DOHH2 (cell line): ENCODE measurements at regions not wholly inside any gene's neighbourhood (a gene's known extent, or its start where the extent isn't known, plus 50 kb on each side); places are given as distances from the start of the nearest gene placed in this dataset.

Source experiments
- H3F3A ChIP-seq: fragments of 200-600 bp; sonication (generic), shearing (Covaris generic); 2 replicates; pipeline ENCODE4 v1.6.0; 2016; ENCODE audit warnings: antibody characterized with exemption, mild to moderate bottlenecking; ENCODE audit not compliant: control insufficient read depth, insufficient read depth
- H3K27ac ChIP-seq: fragments of 200-600 bp; sonication (generic); 2 replicates; pipeline ENCODE4 v1.5.1; 2014; ENCODE audit warnings: low read depth, mild to moderate bottlenecking, low read length, moderate library complexity
- H3K27me3 ChIP-seq: fragments of 200-600 bp; sonication (generic); 2 replicates; pipeline ENCODE4 v1.6.1; 2014; ENCODE audit warnings: mild to moderate bottlenecking, low read length, mixed read lengths; ENCODE audit not compliant: control insufficient read depth
- H3K36me3 ChIP-seq: fragments of 200-600 bp; sonication (generic); 2 replicates; pipeline ENCODE4 v1.6.1; 2014; ENCODE audit warnings: mild to moderate bottlenecking, low read length, moderate library complexity, mixed read lengths; ENCODE audit not compliant: control insufficient read depth
- H3K4me1 ChIP-seq: fragments of 200-600 bp; sonication (generic); 2 replicates; pipeline ENCODE4 v1.6.1; 2014; ENCODE audit warnings: mild to moderate bottlenecking, low read length, mixed read lengths; ENCODE audit not compliant: control insufficient read depth
- H3K4me2 ChIP-seq: fragments of 200-600 bp; sonication (generic); 2 replicates; pipeline ENCODE4 v1.6.0; 2014; ENCODE audit warnings: mild to moderate bottlenecking, low read length, moderate library complexity
- H3K4me3 ChIP-seq: fragments of 200-600 bp; sonication (generic); 2 replicates; pipeline ENCODE4 v1.5.1; 2014; ENCODE audit warnings: mild to moderate bottlenecking, low read length, mixed read lengths
- H3K79me2 ChIP-seq: fragments of 200-600 bp; sonication (generic); 2 replicates; pipeline ENCODE4 v1.6.1; 2014; ENCODE audit warnings: mild to moderate bottlenecking, low read length, mixed read lengths; ENCODE audit not compliant: control insufficient read depth
- H3K9me2 ChIP-seq: fragments of 200-600 bp; sonication (generic); replicated peaks from 2 replicates; pipeline ENCODE4 v1.6.1; 2014; ENCODE audit warnings: mild to moderate bottlenecking, low read length, mixed read lengths; ENCODE audit not compliant: control insufficient read depth
- H3K9me3 ChIP-seq: fragments of 200-600 bp; sonication (generic); 2 replicates; pipeline ENCODE4 v1.6.1; 2014; ENCODE audit warnings: antibody characterized with exemption, low read length, mixed read lengths; ENCODE audit not compliant: control insufficient read depth, insufficient read depth
- H4K20me1 ChIP-seq: fragments of 200-600 bp; sonication (generic); 2 replicates; pipeline ENCODE4 v1.6.0; 2014; ENCODE audit warnings: low read depth, mild to moderate bottlenecking, antibody characterized with exemption, low read length, moderate library complexity; ENCODE audit not compliant: control insufficient read depth, insufficient read depth
- CTCF ChIP-seq: fragments of 200-600 bp; sonication (generic); IDR thresholded peaks from one replicate; pipeline ENCODE4 v1.5.1; 2014; ENCODE audit warnings: antibody characterized with exemption, mild to moderate bottlenecking, low read depth, low read length; ENCODE audit not compliant: poor library complexity, severe bottlenecking
- EZH2phosphoT487 ChIP-seq: fragments of 200-600 bp; sonication (generic); IDR thresholded peaks from 2 replicates; pipeline ENCODE4 v1.6.1; 2017; ENCODE audit warnings: borderline replicate concordance, mild to moderate bottlenecking, antibody characterized with exemption, low read length, moderate library complexity, mixed read lengths

GRCh38 chr9:113695440-113695851 is 180.7 kb upstream of the ZNF618 start:
- Histone ChIP-seq H3K79me2 (no peaks in the 10 kb centered on the region), H3K27ac (no peak overlapping the region), H3K4me3 (no peak overlapping the region), H3K4me1 (no peaks in the 10 kb centered on the region), H3F3A (no peaks in the 10 kb centered on the region), H4K20me1 (no peaks in the 10 kb centered on the region), H3K9me3 (no peaks in the 10 kb centered on the region), H3K9me2 (no peaks in the 10 kb centered on the region), H3K36me3 (no peaks in the 10 kb centered on the region), H3K4me2 (no peak overlapping the region), H3K27me3 (no peaks in the 10 kb centered on the region)
- no peak for TF ChIP-seq CTCF
- no peak for TF ChIP-seq EZH2phosphoT487

GRCh38 chr9:113695901-113696300 is 180.2 kb upstream of the ZNF618 start:
- Histone ChIP-seq H3K4me2 (no peak overlapping the region), H3K4me1 (no peaks in the 10 kb centered on the region)
- TF ChIP-seq CTCF (no peak), EZH2phosphoT487 (no peak)

GRCh38 chr9:113701774-113702755 is 174.0 kb upstream of the ZNF618 start:
- H3K27me3 ChIP-seq: no peaks in the 10 kb centered on the region
- H3K4me3 ChIP-seq: no peak overlapping the region
- TF ChIP-seq EZH2phosphoT487 (no peak), CTCF (no peak)
- no peaks in the 10 kb centered on the region for H3K4me1 ChIP-seq
- no peaks in the 10 kb centered on the region for H3K9me3 ChIP-seq
- no peaks in the 10 kb centered on the region for H3K9me2 ChIP-seq
- H3K4me2 ChIP-seq: no peak overlapping the region
- H3F3A ChIP-seq: no peaks in the 10 kb centered on the region
- H3K27ac ChIP-seq: no peak overlapping the region
- H3K36me3 ChIP-seq: no peaks in the 10 kb centered on the region
- H4K20me1 ChIP-seq: no peaks in the 10 kb centered on the region
- H3K79me2 ChIP-seq: no peaks in the 10 kb centered on the region

More at GRCh38 chr9:113695901-113696300, 180.2 kb upstream of the ZNF618 start:
- H3K9me2 ChIP-seq: no peaks in the 10 kb centered on the region
- H3K36me3 ChIP-seq: no peaks in the 10 kb centered on the region
- H3K4me3 ChIP-seq: no peak overlapping the region
- H3F3A ChIP-seq: no peaks in the 10 kb centered on the region
- H3K27me3 ChIP-seq: no peaks in the 10 kb centered on the region
- no peaks in the 10 kb centered on the region for H3K79me2 ChIP-seq
- H3K27ac ChIP-seq: no peak overlapping the region
- H3K9me3 ChIP-seq: no peaks in the 10 kb centered on the region
- H4K20me1 ChIP-seq: no peaks in the 10 kb centered on the region
